ENCODE measurements at regions not wholly inside any gene's neighbourhood (a gene's known extent, or its start where the extent isn't known, plus 50 kb on each side); places are given as distances from the start of the nearest gene placed in this dataset.

- in situ Hi-C loops (cut with HindIII; ENCODE audit: low pct_unique_long_range_greater_than_20kb, low sequenced_read_pairs): no loop called here
- no peak for DNase-seq (ENCODE audit: low read depth)
Observed at GRCh38 chr3:30353711-30354467, 252.5 kb upstream of the TGFBR2 start.

- in situ Hi-C loops (cut with HindIII; ENCODE audit: low pct_unique_long_range_greater_than_20kb, low sequenced_read_pairs): no loop called here
Observed at GRCh38 chr3:30354513-30354912, 251.9 kb upstream of the TGFBR2 start.

GRCh38 chr3:30354972-30355371 lies 251.4 kb upstream of the TGFBR2 start:
- DNase-seq (ENCODE audit: low read depth): no peak
- in situ Hi-C loops (cut with HindIII; ENCODE audit: low pct_unique_long_range_greater_than_20kb, low sequenced_read_pairs): no loop called here

More at GRCh38 chr3:30354513-30354912, 251.9 kb upstream of the TGFBR2 start:
- DNase-seq (ENCODE audit: low read depth): no peak

- in situ Hi-C loops (cut with HindIII; ENCODE audit: low pct_unique_long_range_greater_than_20kb, low sequenced_read_pairs): no loop called here
- DNase-seq (ENCODE audit: low read depth): peak; percentile 76
Observed at GRCh38 chr3:30355622-30356021, 250.8 kb upstream of the TGFBR2 start.

GRCh38 chr3:30356866-30357753 lies 249.3 kb upstream of the TGFBR2 start:
- in situ Hi-C loops (cut with HindIII; ENCODE audit: low pct_unique_long_range_greater_than_20kb, low sequenced_read_pairs): no loop called here
- DNase-seq (ENCODE audit: low read depth): no peak

- in situ Hi-C loops (cut with HindIII; ENCODE audit: low pct_unique_long_range_greater_than_20kb, low sequenced_read_pairs): no loop called here
- DNase-seq (ENCODE audit: low read depth): peak; percentile 45
Observed at GRCh38 chr3:30357897-30358296, 248.5 kb upstream of the TGFBR2 start.

- in situ Hi-C loops (cut with HindIII; ENCODE audit: low pct_unique_long_range_greater_than_20kb, low sequenced_read_pairs): no loop called here
- no peak for DNase-seq (ENCODE audit: low read depth)
Observed at GRCh38 chr3:30358871-30359270, 247.5 kb upstream of the TGFBR2 start.

GRCh38 chr3:30368978-30369377 lies 237.4 kb upstream of the TGFBR2 start:
- no peak for DNase-seq (ENCODE audit: low read depth)
- in situ Hi-C loops (cut with HindIII; ENCODE audit: low pct_unique_long_range_greater_than_20kb, low sequenced_read_pairs): no loop called here

GRCh38 chr3:30370681-30371271 lies 235.6 kb upstream of the TGFBR2 start:
- DNase-seq (ENCODE audit: low read depth): peak; percentile 75
- in situ Hi-C loops (cut with HindIII; ENCODE audit: low pct_unique_long_range_greater_than_20kb, low sequenced_read_pairs): no loop called here

- DNase-seq (ENCODE audit: low read depth): no peak
- in situ Hi-C loops (cut with HindIII; ENCODE audit: low pct_unique_long_range_greater_than_20kb, low sequenced_read_pairs): no loop called here
Observed at GRCh38 chr3:30372837-30373236, 233.6 kb upstream of the TGFBR2 start.

GRCh38 chr3:30384546-30385072 lies 221.8 kb upstream of the TGFBR2 start:
- no peak for DNase-seq (ENCODE audit: low read depth)
- in situ Hi-C loops (cut with HindIII; ENCODE audit: low pct_unique_long_range_greater_than_20kb, low sequenced_read_pairs): no loop called here

GRCh38 chr3:30393079-30393478 lies 213.3 kb upstream of the TGFBR2 start:
- in situ Hi-C loops (cut with HindIII; ENCODE audit: low pct_unique_long_range_greater_than_20kb, low sequenced_read_pairs): no loop called here
- DNase-seq (ENCODE audit: low read depth): no peak

- DNase-seq (ENCODE audit: low read depth): no peak
- in situ Hi-C loops (cut with HindIII; ENCODE audit: low pct_unique_long_range_greater_than_20kb, low sequenced_read_pairs): no loop called here
Observed at GRCh38 chr3:30397030-30397429, 209.4 kb upstream of the TGFBR2 start.

GRCh38 chr3:30399394-30400181 lies 206.8 kb upstream of the TGFBR2 start:
- DNase-seq (ENCODE audit: low read depth): no peak
- in situ Hi-C loops (cut with HindIII; ENCODE audit: low pct_unique_long_range_greater_than_20kb, low sequenced_read_pairs): no loop called here

- DNase-seq (ENCODE audit: low read depth): no peak
- in situ Hi-C loops (cut with HindIII; ENCODE audit: low pct_unique_long_range_greater_than_20kb, low sequenced_read_pairs): no loop called here
Observed at GRCh38 chr3:30400926-30401325, 205.5 kb upstream of the TGFBR2 start.

GRCh38 chr3:30401971-30402370 lies 204.4 kb upstream of the TGFBR2 start:
- in situ Hi-C loops (cut with HindIII; ENCODE audit: low pct_unique_long_range_greater_than_20kb, low sequenced_read_pairs): no loop called here

GRCh38 chr3:30407651-30408050 lies 198.8 kb upstream of the TGFBR2 start:
- in situ Hi-C loops (cut with HindIII; ENCODE audit: low pct_unique_long_range_greater_than_20kb, low sequenced_read_pairs): no loop called here
- DNase-seq (ENCODE audit: low read depth): no peak

More at GRCh38 chr3:30401971-30402370, 204.4 kb upstream of the TGFBR2 start:
- no peak for DNase-seq (ENCODE audit: low read depth)

- DNase-seq (ENCODE audit: low read depth): peak; percentile 21
- in situ Hi-C loops (cut with HindIII; ENCODE audit: low pct_unique_long_range_greater_than_20kb, low sequenced_read_pairs): no loop called here
Observed at GRCh38 chr3:30408105-30408557, 198.3 kb upstream of the TGFBR2 start.

Data from Caki2 (cell line).